Prostate gland (tissue), 2 donors: ENCODE measurements at regions not wholly inside any gene's neighbourhood (a gene's known extent, or its start where the extent isn't known, plus 50 kb on each side); places are given as distances from the start of the nearest gene placed in this dataset.

Source experiments
- POLR2A ChIP-seq: fragments of 450-650 bp; IDR thresholded peaks from one replicate; pipeline ENCODE4 v1.6.1; 2016; ENCODE audit warnings: antibody characterized with exemption, mild to moderate bottlenecking
- POLR2AphosphoS5 ChIP-seq: sonication (generic); formaldehyde crosslinking; IDR thresholded peaks from one replicate; pipeline ENCODE4 v1.6.1; 2017; ENCODE audit warnings: antibody characterized with exemption
- TF ChIP-seq, protein P1 (sequence below), 4 experiments: fragments of 200-600 bp in 2 of 4; fragments of 450-650 bp in 2 of 4; sonication (generic) in 2 of 4; IDR thresholded peaks; 1 replicate in 3 of 4; 2 replicates in 1 of 4; pipeline ENCODE4 v1.5.1; 2016 to 2019; ENCODE audit warnings: antibody characterized with exemption in 4 of 4, mild to moderate bottlenecking in 2 of 4, moderate library complexity in 2 of 4

DNA sequence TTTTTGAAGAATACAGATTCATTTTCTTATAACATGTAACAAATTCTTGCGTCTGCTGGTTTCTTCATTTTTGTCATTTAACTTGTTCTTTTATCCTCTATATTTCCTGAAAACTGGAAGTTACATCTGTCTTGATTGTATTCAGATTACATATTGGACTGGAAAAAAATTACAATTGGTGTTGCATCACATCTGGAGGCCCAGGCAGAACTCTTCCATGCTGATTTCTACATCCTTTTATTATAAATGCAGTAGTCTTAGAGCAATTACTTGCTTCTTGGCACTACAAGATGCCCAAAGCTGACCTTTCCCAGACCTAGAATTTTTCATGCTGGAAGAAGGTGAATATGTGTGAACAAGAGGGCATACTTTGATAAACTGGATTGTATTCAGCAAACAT lies 460.9 kb upstream of the CNTNAP2 start:
- TF ChIP-seq, protein P1, sequence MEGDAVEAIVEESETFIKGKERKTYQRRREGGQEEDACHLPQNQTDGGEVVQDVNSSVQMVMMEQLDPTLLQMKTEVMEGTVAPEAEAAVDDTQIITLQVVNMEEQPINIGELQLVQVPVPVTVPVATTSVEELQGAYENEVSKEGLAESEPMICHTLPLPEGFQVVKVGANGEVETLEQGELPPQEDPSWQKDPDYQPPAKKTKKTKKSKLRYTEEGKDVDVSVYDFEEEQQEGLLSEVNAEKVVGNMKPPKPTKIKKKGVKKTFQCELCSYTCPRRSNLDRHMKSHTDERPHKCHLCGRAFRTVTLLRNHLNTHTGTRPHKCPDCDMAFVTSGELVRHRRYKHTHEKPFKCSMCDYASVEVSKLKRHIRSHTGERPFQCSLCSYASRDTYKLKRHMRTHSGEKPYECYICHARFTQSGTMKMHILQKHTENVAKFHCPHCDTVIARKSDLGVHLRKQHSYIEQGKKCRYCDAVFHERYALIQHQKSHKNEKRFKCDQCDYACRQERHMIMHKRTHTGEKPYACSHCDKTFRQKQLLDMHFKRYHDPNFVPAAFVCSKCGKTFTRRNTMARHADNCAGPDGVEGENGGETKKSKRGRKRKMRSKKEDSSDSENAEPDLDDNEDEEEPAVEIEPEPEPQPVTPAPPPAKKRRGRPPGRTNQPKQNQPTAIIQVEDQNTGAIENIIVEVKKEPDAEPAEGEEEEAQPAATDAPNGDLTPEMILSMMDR (IDR thresholded peaks at IDR 0.05), result no peak
- TF ChIP-seq POLR2AphosphoS5 (no peak), POLR2A (no peak)
